Activated CD4-positive, alpha-beta memory T cell treated with anti-CD3 and anti-CD28 coated beads, Interleukin-2, amount 10 ng/mL, durations not matched to agents 7 days and 5 days (primary cell): ENCODE measurements at regions not wholly inside any gene's neighbourhood (a gene's known extent, or its start where the extent isn't known, plus 50 kb on each side); places are given as distances from the start of the nearest gene placed in this dataset.

Source experiments
- CTCF ChIA-PET: fragments of 350-600 bp; sonication (Branson Sonifier 250); formaldehyde crosslinking; loops from one replicate; lab custom pipeline; 2021; ENCODE audit warnings: antibody characterized with exemption, inconsistent platforms; lab: Charles Lee
- POLR2A ChIA-PET: fragments of 350-600 bp; sonication (Branson Sonifier 250); formaldehyde crosslinking; loops from one replicate; lab custom pipeline; 2021; ENCODE audit warnings: antibody characterized with exemption; lab: Charles Lee
- DNase-seq: peaks from one replicate; pipeline ENCODE4 v3.0.0-alpha.2; 2020
- H3K27ac Mint-ChIP-seq: one replicate; pipeline ENCODE4 v1.8.0; 2021; ENCODE audit warnings: mild to moderate bottlenecking, mixed read lengths
- H3K27me3 Mint-ChIP-seq: one replicate; pipeline ENCODE4 v1.8.0; 2021; ENCODE audit warnings: mixed read lengths
- H3K36me3 Mint-ChIP-seq: one replicate; pipeline ENCODE4 v1.8.0; 2021; ENCODE audit warnings: low read depth, mixed read lengths
- H3K4me1 Mint-ChIP-seq: one replicate; pipeline ENCODE4 v1.8.0; 2021; ENCODE audit warnings: mixed read lengths
- H3K4me3 Mint-ChIP-seq: one replicate; pipeline ENCODE4 v1.8.0; 2021; ENCODE audit warnings: mild to moderate bottlenecking, mixed read lengths
- H3K9me3 Mint-ChIP-seq: one replicate; pipeline ENCODE4 v1.8.0; 2021; ENCODE audit warnings: mixed read lengths

GRCh38 chr4:179766938-179767337, 2324.7 kb upstream of the AGA start:
- Mint-ChIP-seq H3K36me3 (no peaks in the 10 kb centered on the region), H3K4me3 (no peak overlapping the region), H3K27ac (no peak overlapping the region), H3K27me3 (no peaks in the 10 kb centered on the region), H3K9me3 (peaks cover 3% of the 10 kb centered on the region), H3K4me1 (no peaks in the 10 kb centered on the region)
- no peak for DNase-seq
- ChIA-PET CTCF (no interaction called here), POLR2A (no interaction called here)

GRCh38 chr4:179768996-179769395, 2326.8 kb upstream of the AGA start:
- Mint-ChIP-seq H3K36me3 (no peaks in the 10 kb centered on the region), H3K27ac (no peak overlapping the region), H3K9me3 (peaks cover 3% of the 10 kb centered on the region), H3K4me1 (no peaks in the 10 kb centered on the region), H3K27me3 (no peaks in the 10 kb centered on the region), H3K4me3 (no peak overlapping the region)
- ChIA-PET CTCF (no interaction called here), POLR2A (no interaction called here)
- DNase-seq: no peak

- Mint-ChIP-seq H3K9me3 (peaks cover 5% of the 10 kb centered on the region), H3K36me3 (no peaks in the 10 kb centered on the region), H3K27ac (no peak overlapping the region), H3K4me3 (no peak overlapping the region), H3K27me3 (no peaks in the 10 kb centered on the region), H3K4me1 (no peaks in the 10 kb centered on the region)
- CTCF ChIA-PET: no interaction called here
- POLR2A ChIA-PET: no interaction called here
- DNase-seq: no peak
These were observed 2355.5 kb upstream of the AGA start for GRCh38 chr4:179797738-179798137.

- H3K36me3 Mint-ChIP-seq: no peaks in the 10 kb centered on the region
- no peak for DNase-seq
- no peaks in the 10 kb centered on the region for H3K27me3 Mint-ChIP-seq
- H3K9me3 Mint-ChIP-seq: peaks cover 12% of the 10 kb centered on the region
- POLR2A ChIA-PET: no interaction called here
- no peaks in the 10 kb centered on the region for H3K4me1 Mint-ChIP-seq
- H3K4me3 Mint-ChIP-seq: no peak overlapping the region
- CTCF ChIA-PET: no interaction called here
- no peak overlapping the region for H3K27ac Mint-ChIP-seq
These were observed 2361.6 kb upstream of the AGA start for GRCh38 chr4:179803857-179804256.

GRCh38 chr4:179804440-179804839, 2362.2 kb upstream of the AGA start:
- POLR2A ChIA-PET: no interaction called here
- no peaks in the 10 kb centered on the region for H3K4me1 Mint-ChIP-seq
- DNase-seq: no peak
- peaks cover 12% of the 10 kb centered on the region for H3K9me3 Mint-ChIP-seq
- no peaks in the 10 kb centered on the region for H3K27me3 Mint-ChIP-seq
- CTCF ChIA-PET: no interaction called here
- H3K36me3 Mint-ChIP-seq: no peaks in the 10 kb centered on the region
- no peak overlapping the region for H3K4me3 Mint-ChIP-seq
- H3K27ac Mint-ChIP-seq: no peak overlapping the region

- DNase-seq: no peak
- H3K9me3 Mint-ChIP-seq: peaks cover 2% of the 10 kb centered on the region
- H3K4me1 Mint-ChIP-seq: no peaks in the 10 kb centered on the region
- POLR2A ChIA-PET: no interaction called here
- no peak overlapping the region for H3K27ac Mint-ChIP-seq
- no peak overlapping the region for H3K4me3 Mint-ChIP-seq
- CTCF ChIA-PET: no interaction called here
- no peaks in the 10 kb centered on the region for H3K27me3 Mint-ChIP-seq
- H3K36me3 Mint-ChIP-seq: no peaks in the 10 kb centered on the region
These were observed 2375.1 kb upstream of the AGA start for GRCh38 chr4:179817317-179817716.

- Mint-ChIP-seq H3K4me1 (no peaks in the 10 kb centered on the region), H3K36me3 (no peaks in the 10 kb centered on the region), H3K9me3 (peaks cover 6% of the 10 kb centered on the region), H3K27me3 (no peaks in the 10 kb centered on the region), H3K27ac (no peak overlapping the region), H3K4me3 (no peak overlapping the region)
- ChIA-PET CTCF (no interaction called here), POLR2A (no interaction called here)
- DNase-seq: no peak
These were observed 2381.1 kb upstream of the AGA start for GRCh38 chr4:179823342-179823741.

GRCh38 chr4:179831274-179831673, 2389.0 kb upstream of the AGA start:
- ChIA-PET CTCF (no interaction called here), POLR2A (no interaction called here)
- H3K27ac Mint-ChIP-seq: no peak overlapping the region
- no peaks in the 10 kb centered on the region for H3K27me3 Mint-ChIP-seq
- peaks cover 26% of the 10 kb centered on the region for H3K9me3 Mint-ChIP-seq
- DNase-seq: no peak
- H3K4me3 Mint-ChIP-seq: no peak overlapping the region
- H3K4me1 Mint-ChIP-seq: no peaks in the 10 kb centered on the region
- H3K36me3 Mint-ChIP-seq: no peaks in the 10 kb centered on the region

GRCh38 chr4:179836179-179837075, 2394.2 kb upstream of the AGA start:
- H3K27me3 Mint-ChIP-seq: no peaks in the 10 kb centered on the region
- H3K9me3 Mint-ChIP-seq: peaks cover 17% of the 10 kb centered on the region
- POLR2A ChIA-PET: no interaction called here
- H3K4me3 Mint-ChIP-seq: no peak overlapping the region
- CTCF ChIA-PET: no interaction called here
- no peak for DNase-seq
- no peaks in the 10 kb centered on the region for H3K4me1 Mint-ChIP-seq
- no peak overlapping the region for H3K27ac Mint-ChIP-seq
- no peaks in the 10 kb centered on the region for H3K36me3 Mint-ChIP-seq

GRCh38 chr4:179843370-179843769, 2399.8 kb upstream of the TENM3 start:
- DNase-seq: no peak
- Mint-ChIP-seq H3K36me3 (no peaks in the 10 kb centered on the region), H3K9me3 (peaks cover 3% of the 10 kb centered on the region), H3K4me1 (no peaks in the 10 kb centered on the region), H3K27ac (no peak overlapping the region), H3K4me3 (no peak overlapping the region), H3K27me3 (no peaks in the 10 kb centered on the region)
- ChIA-PET CTCF (no interaction called here), POLR2A (no interaction called here)

GRCh38 chr4:179855469-179855868, 2387.7 kb upstream of the TENM3 start:
- H3K4me1 Mint-ChIP-seq: no peaks in the 10 kb centered on the region
- no peak overlapping the region for H3K4me3 Mint-ChIP-seq
- ChIA-PET POLR2A (no interaction called here), CTCF (no interaction called here)
- no peaks in the 10 kb centered on the region for H3K36me3 Mint-ChIP-seq
- no peak for DNase-seq
- H3K27ac Mint-ChIP-seq: no peak overlapping the region
- peaks cover 23% of the 10 kb centered on the region for H3K9me3 Mint-ChIP-seq
- no peaks in the 10 kb centered on the region for H3K27me3 Mint-ChIP-seq

- Mint-ChIP-seq H3K36me3 (no peaks in the 10 kb centered on the region), H3K27me3 (no peaks in the 10 kb centered on the region), H3K4me1 (no peaks in the 10 kb centered on the region), H3K9me3 (peaks cover 17% of the 10 kb centered on the region), H3K4me3 (no peak overlapping the region), H3K27ac (no peak overlapping the region)
- CTCF ChIA-PET: no interaction called here
- POLR2A ChIA-PET: no interaction called here
- no peak for DNase-seq
These were observed 2385.0 kb upstream of the TENM3 start for GRCh38 chr4:179858221-179858620.

GRCh38 chr4:179867300-179867878, 2375.8 kb upstream of the TENM3 start:
- Mint-ChIP-seq H3K9me3 (no peaks in the 10 kb centered on the region), H3K4me1 (no peaks in the 10 kb centered on the region), H3K36me3 (no peaks in the 10 kb centered on the region), H3K27me3 (no peaks in the 10 kb centered on the region), H3K4me3 (no peak overlapping the region), H3K27ac (no peak overlapping the region)
- ChIA-PET CTCF (no interaction called here), POLR2A (no interaction called here)
- DNase-seq: peak; percentile 17

- ChIA-PET CTCF (no interaction called here), POLR2A (no interaction called here)
- no peak overlapping the region for H3K4me3 Mint-ChIP-seq
- peaks cover 2% of the 10 kb centered on the region for H3K9me3 Mint-ChIP-seq
- no peak for DNase-seq
- H3K4me1 Mint-ChIP-seq: no peaks in the 10 kb centered on the region
- H3K27ac Mint-ChIP-seq: no peak overlapping the region
- no peaks in the 10 kb centered on the region for H3K36me3 Mint-ChIP-seq
- no peaks in the 10 kb centered on the region for H3K27me3 Mint-ChIP-seq
These were observed 2371.5 kb upstream of the TENM3 start for GRCh38 chr4:179871726-179872125.
